Kidney epithelial cell (primary cell): ENCODE measurements at regions not wholly inside any gene's neighbourhood (a gene's known extent, or its start where the extent isn't known, plus 50 kb on each side); places are given as distances from the start of the nearest gene placed in this dataset.

ENCODE experiments used
- DNase-seq: peaks from one replicate; pipeline ENCODE4 v3.0.0-alpha.2; 2010; ENCODE audit warnings: low read depth
- H3K27me3 ChIP-seq: 2 replicates; pipeline ENCODE4 v1.6.0; 2011; ENCODE audit warnings: low read length; ENCODE audit not compliant: control insufficient read depth, insufficient read depth
- H3K36me3 ChIP-seq: 2 replicates; pipeline ENCODE4 v1.5.1; 2011; ENCODE audit warnings: low read length; ENCODE audit not compliant: control insufficient read depth, insufficient read depth
- H3K4me3 ChIP-seq: 2 replicates; pipeline ENCODE4 v1.5.1; 2011; ENCODE audit warnings: low read depth, mild to moderate bottlenecking, control low read depth, low read length
- CTCF ChIP-seq: IDR thresholded peaks from 2 replicates; pipeline ENCODE4 v1.5.1; 2011; ENCODE audit warnings: mild to moderate bottlenecking, moderate library complexity, low read length, control low read depth, inconsistent platforms; ENCODE audit not compliant: insufficient read depth, poor library complexity, severe bottlenecking

GRCh38 chr2:196481324-196481697 lies 158.2 kb upstream of the CCDC150 start:
- no peak for DNase-seq
- Histone ChIP-seq H3K4me3 (no peak overlapping the region), H3K36me3 (no peaks in the 10 kb centered on the region), H3K27me3 (no peaks in the 10 kb centered on the region)
- no peak for TF ChIP-seq CTCF

GRCh38 chr2:196482119-196483065 lies 157.1 kb upstream of the CCDC150 start:
- no peak for TF ChIP-seq CTCF
- Histone ChIP-seq H3K27me3 (no peaks in the 10 kb centered on the region), H3K4me3 (no peak overlapping the region), H3K36me3 (no peaks in the 10 kb centered on the region)
- DNase-seq: no peak

GRCh38 chr2:196486146-196486545 lies 153.4 kb upstream of the CCDC150 start:
- TF ChIP-seq CTCF: no peak
- no peak overlapping the region for H3K4me3 ChIP-seq
- no peak for DNase-seq

GRCh38 chr2:196487417-196487816 lies 152.1 kb upstream of the CCDC150 start:
- no peak for TF ChIP-seq CTCF
- Histone ChIP-seq H3K36me3 (no peaks in the 10 kb centered on the region), H3K4me3 (no peak overlapping the region), H3K27me3 (no peaks in the 10 kb centered on the region)
- no peak for DNase-seq

More at GRCh38 chr2:196486146-196486545, 153.4 kb upstream of the CCDC150 start:
- Histone ChIP-seq H3K36me3 (no peaks in the 10 kb centered on the region), H3K27me3 (no peaks in the 10 kb centered on the region)

GRCh38 chr2:196489371-196489770 lies 150.1 kb upstream of the CCDC150 start:
- no peaks in the 10 kb centered on the region for H3K36me3 ChIP-seq
- TF ChIP-seq CTCF: no peak
- H3K27me3 ChIP-seq: no peaks in the 10 kb centered on the region
- DNase-seq: no peak
- H3K4me3 ChIP-seq: no peak overlapping the region
